Suprapubic skin (tissue), 4 donors: ENCODE measurements at regions not wholly inside any gene's neighbourhood (a gene's known extent, or its start where the extent isn't known, plus 50 kb on each side); places are given as distances from the start of the nearest gene placed in this dataset.
A peak's percentile ranks its signal among the peaks of the same experiment; 100 is the strongest.

Experiments
- DNase-seq, 2 donors: peaks; one replicate each; pipeline ENCODE4 v3.0.0-alpha.2; 2019; ENCODE audit warnings: low spot score in 2 of 2
- H3K27ac ChIP-seq: fragments of 200-600 bp; sonication (generic); one replicate; pipeline ENCODE4 v1.5.1; 2019
- H3K27me3 ChIP-seq: fragments of 200-600 bp; sonication (generic); one replicate; pipeline ENCODE4 v1.5.1; 2019
- H3K36me3 ChIP-seq: fragments of 200-600 bp; sonication (generic); one replicate; pipeline ENCODE4 v1.5.1; 2019
- H3K4me1 ChIP-seq: fragments of 200-600 bp; sonication (generic); one replicate; pipeline ENCODE4 v1.5.1; 2019
- H3K4me3 ChIP-seq: fragments of 200-600 bp; sonication (generic); one replicate; pipeline ENCODE4 v1.5.1; 2019; ENCODE audit warnings: mild to moderate bottlenecking
- H3K9me3 ChIP-seq: fragments of 200-600 bp; sonication (generic); one replicate; pipeline ENCODE4 v1.5.1; 2019
- CTCF ChIP-seq, 2 donors: fragments of 200-600 bp in 1 of 2; fragments of 450-650 bp in 1 of 2; sonication (generic) in 1 of 2; IDR thresholded peaks; one replicate each; pipeline ENCODE4 v1.5.1; 2016 to 2019; ENCODE audit warnings: antibody characterized with exemption in 2 of 2, mild to moderate bottlenecking in 1 of 2, moderate library complexity in 1 of 2
- EP300 ChIP-seq: sonication (generic); formaldehyde crosslinking; IDR thresholded peaks from one replicate; pipeline ENCODE4 v1.6.1; 2017; ENCODE audit warnings: antibody characterized with exemption
- POLR2A ChIP-seq, 2 donors: fragments of 450-650 bp; IDR thresholded peaks; one replicate each; pipeline ENCODE4 v1.6.1; 2017; ENCODE audit warnings: antibody characterized with exemption in 2 of 2, mild to moderate bottlenecking in 2 of 2, moderate library complexity in 2 of 2
- POLR2AphosphoS5 ChIP-seq, 3 donors: sonication (generic); formaldehyde crosslinking; IDR thresholded peaks; one replicate each; pipeline ENCODE4 v1.6.1; 2017; ENCODE audit warnings: antibody characterized with exemption in 3 of 3
- WGBS: methylation state at CpG from one replicate; pipeline ENCODE4 v1.1.5; 2018; 5-methylcytosine and 5-hydroxymethylcytosine counted together

DNA sequence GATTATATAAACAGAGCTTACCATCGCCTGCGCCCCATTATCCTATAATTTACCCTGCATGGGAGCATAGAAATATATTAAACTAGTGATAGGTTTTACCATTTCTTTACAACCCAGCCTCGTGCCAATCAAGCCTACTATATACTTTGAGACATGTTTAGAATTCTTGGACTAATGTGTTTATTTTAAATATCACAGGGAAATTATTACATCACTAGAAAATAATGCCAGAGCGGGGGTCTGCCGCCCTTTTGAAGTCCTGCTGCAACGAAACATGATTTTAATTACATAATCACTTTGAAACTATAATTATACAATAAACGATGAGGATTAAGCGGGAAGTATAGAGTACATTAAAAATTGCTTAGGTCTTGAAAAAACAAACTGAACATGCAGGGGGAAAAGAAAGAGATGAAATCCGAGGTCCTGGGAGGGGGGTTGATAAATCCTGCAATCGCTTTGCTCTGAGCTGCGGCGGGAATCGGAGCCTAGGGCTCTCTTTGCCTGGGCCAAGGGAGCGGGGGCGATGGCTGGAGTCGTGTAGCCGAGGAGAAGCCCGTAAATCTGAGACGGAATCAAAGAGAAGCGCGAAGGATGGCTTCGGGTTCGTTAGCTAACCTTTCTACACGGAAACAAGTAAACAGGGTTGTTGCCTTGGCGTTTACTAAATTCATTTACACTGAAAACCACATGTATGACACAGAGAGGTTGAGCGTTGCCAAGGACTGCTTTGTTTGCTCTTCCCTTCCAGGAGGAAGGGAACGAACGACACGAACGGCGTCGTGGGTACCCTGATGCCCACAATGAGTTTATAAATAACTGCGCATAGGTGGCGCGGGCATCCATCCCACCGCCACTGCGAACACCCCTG is 127.6 kb downstream of the TMEM174 start:
- Histone ChIP-seq H3K4me3 (no peak overlapping the region), H3K27ac (no peak overlapping the region), H3K4me1 (peaks cover 35% of the 10 kb centered on the region), H3K9me3 (no peaks in the 10 kb centered on the region), H3K36me3 (no peaks in the 10 kb centered on the region), H3K27me3 (peaks cover 100% of the 10 kb centered on the region)
- 25% methylated on average over 37 of the region's 37 CpGs for WGBS
- no peak for TF ChIP-seq CTCF (IDR thresholded peaks at IDR 0.05)
- TF ChIP-seq POLR2AphosphoS5 (IDR thresholded peaks at IDR 0.05), result no peak
- no peak for TF ChIP-seq EP300
- no peak for TF ChIP-seq POLR2A (IDR thresholded peaks at IDR 0.05)
- no peak for DNase-seq

GRCh38 chr5:73299665-73300336 is 126.8 kb downstream of the TMEM174 start:
- peak overlapping the region; percentile 38 for H3K4me3 ChIP-seq

GRCh38 chr5:73298772-73299630 is 126.0 kb downstream of the TMEM174 start:
- H3K9me3 ChIP-seq, result no peaks in the 10 kb centered on the region
- WGBS, result 4% methylated on average over 48 of the region's 66 CpGs
- no peak overlapping the region for H3K27ac ChIP-seq
- peaks cover 87% of the 10 kb centered on the region for H3K27me3 ChIP-seq
- H3K4me1 ChIP-seq, result peaks cover 35% of the 10 kb centered on the region
- no peaks in the 10 kb centered on the region for H3K36me3 ChIP-seq
- DNase-seq, result no peak
- TF ChIP-seq POLR2A (IDR thresholded peaks at IDR 0.05), result no peak
- no peak for TF ChIP-seq EP300
- peak in 1 of 2 donors; percentile 43 for TF ChIP-seq CTCF (IDR thresholded peaks at IDR 0.05)
- no peak for TF ChIP-seq POLR2AphosphoS5 (IDR thresholded peaks at IDR 0.05)
- H3K4me3 ChIP-seq, result peak overlapping the region; percentile 38

More at GRCh38 chr5:73299665-73300336, 126.8 kb downstream of the TMEM174 start:
- 12% methylated on average over 34 of the region's 35 CpGs for WGBS
- H3K4me1 ChIP-seq, result peaks cover 35% of the 10 kb centered on the region
- H3K9me3 ChIP-seq, result no peaks in the 10 kb centered on the region
- no peak overlapping the region for H3K27ac ChIP-seq
- DNase-seq, result no peak
- TF ChIP-seq EP300 (no peak), CTCF (IDR thresholded peaks at IDR 0.05) (no peak), POLR2A (IDR thresholded peaks at IDR 0.05) (no peak), POLR2AphosphoS5 (IDR thresholded peaks at IDR 0.05) (no peak)
- no peaks in the 10 kb centered on the region for H3K36me3 ChIP-seq
- H3K27me3 ChIP-seq, result peaks cover 95% of the 10 kb centered on the region

DNA sequence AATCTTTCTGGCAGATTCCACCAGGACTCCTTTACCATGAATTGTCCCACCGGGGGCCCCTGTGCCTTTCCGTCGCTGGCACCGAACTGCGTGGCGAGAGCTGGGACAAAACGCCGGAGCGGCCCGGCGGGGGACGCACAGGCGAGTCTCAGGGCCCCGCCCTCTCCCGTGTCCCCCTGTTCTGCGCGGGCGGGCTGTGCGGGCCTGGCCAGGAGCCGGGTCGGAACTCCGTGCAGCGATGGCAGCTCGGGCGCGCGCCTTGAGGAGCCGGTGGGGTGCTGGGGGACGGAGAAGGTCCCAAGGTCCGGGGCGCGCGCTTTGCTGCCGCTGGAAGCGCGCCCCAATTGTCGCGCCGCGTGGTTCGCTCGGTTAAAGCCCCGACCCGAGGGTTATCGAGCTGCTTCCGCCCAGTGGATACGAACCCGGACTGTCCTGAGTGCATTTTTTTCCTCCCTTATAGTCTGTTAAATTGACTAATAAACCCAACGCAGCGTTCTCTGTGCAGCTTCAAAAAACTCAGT is 125.3 kb downstream of the TMEM174 start:
- H3K9me3 ChIP-seq, result no peaks in the 10 kb centered on the region
- no peak for TF ChIP-seq POLR2AphosphoS5 (IDR thresholded peaks at IDR 0.05)
- TF ChIP-seq CTCF (IDR thresholded peaks at IDR 0.05), result no peak
- TF ChIP-seq POLR2A (IDR thresholded peaks at IDR 0.05), result no peak
- no peak for TF ChIP-seq EP300
- peak overlapping the region; percentile 38 for H3K4me3 ChIP-seq
- peaks cover 30% of the 10 kb centered on the region for H3K4me1 ChIP-seq
- peaks cover 86% of the 10 kb centered on the region for H3K27me3 ChIP-seq
- 16% methylated on average over 23 of the region's 50 CpGs for WGBS
- H3K36me3 ChIP-seq, result no peaks in the 10 kb centered on the region
- no peak for DNase-seq
- no peak overlapping the region for H3K27ac ChIP-seq
